Stomach smooth muscle (tissue), 2 donors: ENCODE measurements at regions not wholly inside any gene's neighbourhood (a gene's known extent, or its start where the extent isn't known, plus 50 kb on each side); places are given as distances from the start of the nearest gene placed in this dataset.
"Not testable (repeated sequence)": the region's sequence is repeated elsewhere in the genome, so short reads cannot be mapped to it uniquely, and the experiment has no call there.

Experiments used
- H3K27ac ChIP-seq: one replicate; pipeline ENCODE4 v1.7.0; 2013; ENCODE audit warnings: mild to moderate bottlenecking, low read length, inconsistent platforms
- H3K27me3 ChIP-seq, 2 donors: one replicate each; pipeline ENCODE4 v1.7.0; 2013; ENCODE audit warnings: low read length in 2 of 2; ENCODE audit not compliant: insufficient read depth in 2 of 2, control insufficient read depth in 1 of 2
- H3K36me3 ChIP-seq, 2 donors: one replicate each; pipeline ENCODE4 v1.7.0; 2013; ENCODE audit warnings: low read length in 2 of 2; ENCODE audit not compliant: control insufficient read depth in 2 of 2, insufficient read depth in 2 of 2
- H3K4me1 ChIP-seq: one replicate; pipeline ENCODE4 v1.7.0; 2013; ENCODE audit warnings: low read length; ENCODE audit not compliant: control insufficient read depth, insufficient read depth
- H3K4me3 ChIP-seq, 2 donors: one replicate each; pipeline ENCODE4 v1.7.0; 2013; ENCODE audit warnings: low read length in 2 of 2
- H3K9ac ChIP-seq, 2 donors: one replicate each; pipeline ENCODE4 v1.7.0; 2013; ENCODE audit warnings: low read length in 2 of 2, mild to moderate bottlenecking in 1 of 2
- H3K9me3 ChIP-seq, 2 donors: one replicate each; pipeline ENCODE4 v1.7.0; 2013; ENCODE audit warnings: low read length in 2 of 2; ENCODE audit not compliant: control insufficient read depth in 2 of 2
- donor health status: healthy.
- donor health status: Pancreatic carcinoma.

DNA sequence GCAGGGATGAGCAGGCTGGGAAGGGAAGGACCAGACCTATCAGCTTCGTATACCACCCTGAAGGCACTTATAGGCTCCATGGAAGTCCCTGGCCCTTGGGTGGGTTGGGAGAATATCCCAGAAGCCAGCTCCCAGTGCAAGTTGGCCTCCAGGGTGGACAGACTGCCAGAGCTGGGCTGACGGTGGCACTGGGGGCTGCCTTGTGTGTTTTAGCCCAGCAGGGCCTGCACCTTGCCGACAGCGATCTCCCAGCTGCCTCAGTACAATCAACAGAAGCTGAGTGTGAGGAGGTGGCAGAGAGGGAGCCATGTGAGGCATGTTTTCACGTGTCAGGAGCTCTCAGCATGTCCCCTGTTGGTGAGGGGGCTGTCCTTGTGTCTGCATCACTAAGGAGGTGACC is 159.5 kb downstream of the VEGFA start:
- H3K9me3 ChIP-seq = no peaks in the 10 kb centered on the region
- no peak overlapping the region for H3K4me3 ChIP-seq
- no peak overlapping the region for H3K9ac ChIP-seq
- no peaks in the 10 kb centered on the region for H3K36me3 ChIP-seq
- H3K27ac ChIP-seq = no peak overlapping the region
- H3K27me3 ChIP-seq = no peaks in the 10 kb centered on the region
- no peaks in the 10 kb centered on the region for H3K4me1 ChIP-seq

GRCh38 chr6:43927532-43928210 is 157.7 kb downstream of the VEGFA start:
- Histone ChIP-seq H3K9ac (no peak overlapping the region), H3K4me3 (no peak overlapping the region), H3K4me1 (no peaks in the 10 kb centered on the region), H3K27me3 (no peaks in the 10 kb centered on the region), H3K36me3 (no peaks in the 10 kb centered on the region), H3K9me3 (no peaks in the 10 kb centered on the region), H3K27ac (no peak overlapping the region)

DNA sequence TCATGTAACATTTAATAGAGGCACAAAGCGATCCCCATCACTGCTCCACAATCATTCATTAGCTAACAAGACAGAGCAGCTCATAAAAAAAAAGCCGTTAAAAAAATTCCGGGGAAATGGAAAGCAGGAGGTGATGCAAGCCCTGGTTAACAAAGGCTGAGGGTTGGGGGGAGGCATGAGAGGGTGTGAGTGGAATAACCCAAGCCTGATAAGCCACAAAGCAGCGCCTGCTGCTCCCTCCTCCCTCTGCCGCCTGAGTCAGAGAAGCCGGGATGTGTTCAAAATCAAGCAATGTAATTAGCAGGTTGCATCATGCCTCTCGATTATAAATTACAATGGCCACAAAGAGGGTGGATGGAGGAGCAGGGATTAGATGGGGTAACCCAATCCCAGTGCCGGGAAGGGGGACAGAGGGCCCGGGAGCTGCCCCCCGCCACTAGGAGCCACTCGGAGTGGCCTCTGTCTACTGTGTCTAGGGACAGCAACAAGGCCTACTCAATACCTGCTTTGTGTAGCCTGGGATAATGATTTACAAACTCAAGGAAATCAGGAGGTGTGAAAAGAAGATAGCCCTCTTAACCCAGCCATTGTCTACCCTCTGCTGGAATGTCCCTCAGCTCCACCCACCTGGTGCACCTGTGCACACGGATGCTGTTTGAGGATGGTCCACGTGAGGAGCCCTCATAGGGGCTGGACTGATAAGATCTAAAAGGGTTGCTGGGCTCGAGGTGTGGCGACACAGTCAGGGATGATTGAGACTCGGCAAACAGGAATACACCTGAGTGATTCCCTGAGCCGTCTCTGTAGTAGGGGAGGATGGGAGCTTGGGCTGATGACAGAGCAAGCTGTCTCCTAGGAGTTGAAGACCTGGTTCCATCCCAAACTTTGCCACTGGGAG is 156.9 kb downstream of the VEGFA start:
- Histone ChIP-seq H3K9ac (no peak overlapping the region), H3K27me3 (no peaks in the 10 kb centered on the region), H3K27ac (no peak overlapping the region), H3K36me3 (no peaks in the 10 kb centered on the region), H3K9me3 (no peaks in the 10 kb centered on the region), H3K4me3 (no peak overlapping the region), H3K4me1 (no peaks in the 10 kb centered on the region)

- H3K4me1 ChIP-seq, H3K9me3 ChIP-seq, H3K4me3 ChIP-seq, H3K27ac ChIP-seq, H3K36me3 ChIP-seq, H3K9ac ChIP-seq, H3K27me3 ChIP-seq: not testable (repeated sequence)
These were observed 155.7 kb downstream of the VEGFA start for GRCh38 chr6:43925636-43926139.

- Histone ChIP-seq H3K27ac (no peak overlapping the region), H3K9ac (no peak overlapping the region), H3K27me3 (no peaks in the 10 kb centered on the region), H3K36me3 (no peaks in the 10 kb centered on the region), H3K4me3 (no peak overlapping the region), H3K4me1 (no peaks in the 10 kb centered on the region), H3K9me3 (no peaks in the 10 kb centered on the region)
These were observed 154.3 kb downstream of the VEGFA start for GRCh38 chr6:43924222-43924702.

DNA sequence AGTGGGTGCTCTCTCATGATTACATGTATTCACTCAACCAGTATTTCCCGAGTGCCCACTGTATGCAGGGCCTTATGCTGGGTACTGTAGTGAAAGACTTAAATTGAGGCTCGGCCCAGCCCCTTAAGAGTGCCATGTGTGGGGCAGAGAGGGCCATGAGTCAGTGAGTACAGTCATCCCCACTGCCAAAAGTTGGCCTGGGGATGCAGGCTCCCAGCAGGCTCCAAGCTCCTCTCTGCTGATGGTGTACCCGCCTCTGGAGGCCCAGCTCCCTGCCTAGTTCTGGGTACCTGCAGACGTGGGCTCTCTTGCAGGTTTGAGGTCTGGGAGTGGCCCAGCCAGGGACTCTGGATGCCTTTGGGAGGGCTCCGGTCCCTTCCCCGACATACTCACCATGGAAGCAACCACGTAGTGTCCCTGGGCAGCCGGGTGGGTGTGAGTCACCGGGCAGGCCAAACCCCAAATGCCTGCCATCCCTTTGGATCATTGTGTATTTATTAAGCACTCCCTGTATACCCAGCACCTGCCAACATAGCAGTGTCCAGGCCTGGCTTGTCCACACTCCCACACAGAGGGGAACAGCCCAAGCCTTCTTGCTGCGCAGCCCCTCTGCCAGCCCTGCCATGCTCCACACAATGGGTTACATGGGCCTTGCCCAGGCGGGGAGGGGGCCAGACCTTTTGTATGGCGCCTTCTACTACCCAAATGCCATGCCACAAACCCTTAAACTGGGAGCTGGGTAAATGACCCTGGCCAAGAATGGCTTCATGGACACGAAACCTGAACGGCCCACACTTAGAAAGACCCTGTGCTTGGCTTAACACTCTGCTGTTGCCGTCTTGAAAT is 153.6 kb downstream of the VEGFA start:
- H3K9ac ChIP-seq = no peak overlapping the region
- no peaks in the 10 kb centered on the region for H3K9me3 ChIP-seq
- H3K27me3 ChIP-seq = no peaks in the 10 kb centered on the region
- no peaks in the 10 kb centered on the region for H3K4me1 ChIP-seq
- no peak overlapping the region for H3K4me3 ChIP-seq
- H3K36me3 ChIP-seq = no peaks in the 10 kb centered on the region
- H3K27ac ChIP-seq = no peak overlapping the region

- Histone ChIP-seq H3K4me1 (no peaks in the 10 kb centered on the region), H3K27me3 (no peaks in the 10 kb centered on the region), H3K9ac (no peak overlapping the region), H3K9me3 (no peaks in the 10 kb centered on the region), H3K36me3 (no peaks in the 10 kb centered on the region), H3K4me3 (no peak overlapping the region), H3K27ac (no peak overlapping the region)
These were observed 152.7 kb downstream of the VEGFA start for GRCh38 chr6:43922426-43923375.

DNA sequence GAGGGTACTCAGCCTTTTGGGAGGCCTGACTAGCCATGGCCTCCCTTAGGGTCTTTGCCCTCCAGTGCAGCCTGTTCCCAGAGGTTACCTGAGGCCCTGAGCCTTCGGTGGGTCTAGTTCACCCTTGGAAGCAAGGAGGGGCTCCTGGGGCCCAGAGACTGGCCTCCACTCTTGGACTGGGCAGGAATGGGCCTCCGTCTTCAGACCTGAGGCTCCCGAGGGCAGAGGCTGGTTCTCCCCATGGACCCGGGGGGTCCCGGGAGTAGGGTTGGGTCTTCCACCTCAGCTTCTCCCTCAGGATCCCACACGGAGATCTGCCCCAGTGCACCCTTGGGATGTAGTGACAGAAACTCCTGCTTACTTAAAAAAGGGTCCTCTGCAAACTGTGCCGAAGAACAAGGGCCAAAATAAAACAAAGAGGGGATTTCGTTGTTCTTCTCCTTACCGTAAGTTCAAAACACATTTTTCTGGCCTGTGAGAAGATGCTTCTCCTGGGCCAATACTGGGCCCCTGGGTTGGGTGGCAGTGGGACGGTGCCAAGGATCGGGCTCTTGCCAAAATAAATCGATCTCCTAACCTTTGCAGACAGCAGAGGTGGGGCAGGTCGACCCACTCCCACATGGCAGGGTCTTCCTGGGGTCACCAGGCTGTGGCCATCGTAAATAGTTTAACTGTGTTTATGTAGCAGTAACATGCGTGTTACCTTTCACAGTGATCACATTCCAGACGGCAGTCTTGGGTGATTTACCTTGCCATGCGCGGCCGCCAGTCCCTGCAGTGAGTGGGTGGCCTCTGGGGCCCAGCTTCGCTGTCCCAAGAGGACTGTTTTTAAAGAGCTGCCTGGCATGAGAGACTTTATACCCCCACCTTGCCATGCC is 151.8 kb downstream of the VEGFA start:
- Histone ChIP-seq H3K27ac (no peak overlapping the region), H3K27me3 (no peaks in the 10 kb centered on the region), H3K9me3 (no peaks in the 10 kb centered on the region), H3K36me3 (no peaks in the 10 kb centered on the region), H3K9ac (no peak overlapping the region), H3K4me1 (no peaks in the 10 kb centered on the region), H3K4me3 (no peak overlapping the region)

DNA sequence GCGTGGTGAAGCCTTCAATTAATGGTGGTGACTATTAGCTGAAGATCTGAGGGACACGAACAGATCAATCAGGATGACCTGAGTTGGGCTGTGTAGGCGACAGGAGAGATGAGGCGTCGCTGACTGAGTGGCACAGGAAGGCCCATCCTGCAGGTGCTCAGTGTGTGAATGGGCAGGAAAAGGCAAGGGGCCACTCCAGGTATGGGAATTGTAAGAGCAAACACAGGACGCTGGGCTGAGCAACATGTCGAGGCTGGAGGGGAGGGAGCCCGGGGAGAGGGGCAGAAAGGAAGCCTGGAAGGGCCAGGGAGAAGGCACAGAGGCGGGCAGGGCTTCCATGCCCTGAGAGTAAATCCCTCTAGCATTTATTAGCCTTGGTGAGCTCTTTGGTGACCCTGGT is 151.0 kb downstream of the VEGFA start:
- Histone ChIP-seq H3K4me3 (no peak overlapping the region), H3K9me3 (no peaks in the 10 kb centered on the region), H3K4me1 (no peaks in the 10 kb centered on the region), H3K9ac (no peak overlapping the region), H3K27me3 (no peaks in the 10 kb centered on the region), H3K27ac (no peak overlapping the region), H3K36me3 (no peaks in the 10 kb centered on the region)
